ENCODE measurements at regions not wholly inside any gene's neighbourhood (a gene's known extent, or its start where the extent isn't known, plus 50 kb on each side); places are given as distances from the start of the nearest gene placed in this dataset.

DNA sequence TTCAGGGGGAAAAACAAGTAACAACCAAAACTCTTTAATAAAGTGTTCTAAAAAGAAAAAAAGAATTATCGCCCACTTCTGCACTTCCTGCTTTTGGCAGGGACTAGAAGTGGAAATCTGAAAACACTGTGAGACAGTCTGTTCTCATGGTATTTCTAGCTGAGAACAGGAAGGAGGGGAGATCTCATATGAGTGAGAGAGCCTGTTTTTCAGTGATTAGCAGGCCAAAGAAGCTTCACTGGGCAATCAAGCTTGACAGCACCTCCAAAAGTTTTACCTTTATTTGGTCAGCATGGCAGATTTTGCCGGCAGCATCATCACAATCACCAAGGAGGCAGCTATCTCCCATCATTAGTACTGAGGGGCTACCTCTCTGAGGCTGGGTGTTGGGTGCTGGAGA, 79.5 kb upstream of the ATXN1 start:
- TF ChIP-seq, protein P1, sequence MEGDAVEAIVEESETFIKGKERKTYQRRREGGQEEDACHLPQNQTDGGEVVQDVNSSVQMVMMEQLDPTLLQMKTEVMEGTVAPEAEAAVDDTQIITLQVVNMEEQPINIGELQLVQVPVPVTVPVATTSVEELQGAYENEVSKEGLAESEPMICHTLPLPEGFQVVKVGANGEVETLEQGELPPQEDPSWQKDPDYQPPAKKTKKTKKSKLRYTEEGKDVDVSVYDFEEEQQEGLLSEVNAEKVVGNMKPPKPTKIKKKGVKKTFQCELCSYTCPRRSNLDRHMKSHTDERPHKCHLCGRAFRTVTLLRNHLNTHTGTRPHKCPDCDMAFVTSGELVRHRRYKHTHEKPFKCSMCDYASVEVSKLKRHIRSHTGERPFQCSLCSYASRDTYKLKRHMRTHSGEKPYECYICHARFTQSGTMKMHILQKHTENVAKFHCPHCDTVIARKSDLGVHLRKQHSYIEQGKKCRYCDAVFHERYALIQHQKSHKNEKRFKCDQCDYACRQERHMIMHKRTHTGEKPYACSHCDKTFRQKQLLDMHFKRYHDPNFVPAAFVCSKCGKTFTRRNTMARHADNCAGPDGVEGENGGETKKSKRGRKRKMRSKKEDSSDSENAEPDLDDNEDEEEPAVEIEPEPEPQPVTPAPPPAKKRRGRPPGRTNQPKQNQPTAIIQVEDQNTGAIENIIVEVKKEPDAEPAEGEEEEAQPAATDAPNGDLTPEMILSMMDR (IDR thresholded peaks at IDR 0.05) = no peak
- no peak for TF ChIP-seq POLR2A (IDR thresholded peaks at IDR 0.05)
